Vagina (tissue), 2 donors: ENCODE measurements at regions not wholly inside any gene's neighbourhood (a gene's known extent, or its start where the extent isn't known, plus 50 kb on each side); places are given as distances from the start of the nearest gene placed in this dataset.

ENCODE experiments used
- POLR2A ChIP-seq, 2 donors: fragments of 450-650 bp; IDR thresholded peaks; one replicate each; pipeline ENCODE4 v1.6.1; 2017; ENCODE audit warnings: antibody characterized with exemption in 2 of 2, mild to moderate bottlenecking in 2 of 2, moderate library complexity in 2 of 2
- POLR2AphosphoS5 ChIP-seq, 2 donors: sonication (generic); formaldehyde crosslinking; IDR thresholded peaks; one replicate each; pipeline ENCODE4 v1.9.0; 2017; ENCODE audit warnings: antibody characterized with exemption in 2 of 2, mild to moderate bottlenecking in 2 of 2, low read depth in 1 of 2; ENCODE audit not compliant: insufficient read depth in 1 of 2
- TF ChIP-seq, protein P1 (sequence below), 3 experiments: fragments of 450-650 bp in 2 of 3; fragments of 200-600 bp in 1 of 3; sonication (generic) in 1 of 3; IDR thresholded peaks; one replicate each; pipeline ENCODE4 v1.5.1; 2017 to 2019; ENCODE audit warnings: antibody characterized with exemption in 3 of 3, mild to moderate bottlenecking in 2 of 3, moderate library complexity in 2 of 3

DNA sequence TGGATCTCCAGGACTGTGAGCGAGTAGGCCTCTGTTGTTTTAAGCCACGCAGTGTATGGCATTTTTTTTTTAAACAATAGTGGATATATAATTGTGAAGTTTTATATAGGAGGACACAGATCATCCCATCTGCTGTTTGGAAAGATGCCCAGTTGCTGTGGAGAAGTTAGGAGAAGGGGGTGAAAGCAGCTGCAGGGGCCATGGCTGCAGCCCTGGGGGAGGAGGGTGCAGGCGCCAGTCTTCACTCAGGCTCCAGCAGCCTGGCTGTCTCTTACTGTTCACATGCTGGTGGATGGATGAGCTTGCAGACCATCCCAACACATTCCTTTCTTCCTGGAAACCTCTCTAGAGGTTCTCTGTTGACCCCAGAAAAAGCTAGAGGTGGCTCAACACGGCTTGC lies 242.3 kb downstream of the TEX29 start:
- TF ChIP-seq, protein P1, sequence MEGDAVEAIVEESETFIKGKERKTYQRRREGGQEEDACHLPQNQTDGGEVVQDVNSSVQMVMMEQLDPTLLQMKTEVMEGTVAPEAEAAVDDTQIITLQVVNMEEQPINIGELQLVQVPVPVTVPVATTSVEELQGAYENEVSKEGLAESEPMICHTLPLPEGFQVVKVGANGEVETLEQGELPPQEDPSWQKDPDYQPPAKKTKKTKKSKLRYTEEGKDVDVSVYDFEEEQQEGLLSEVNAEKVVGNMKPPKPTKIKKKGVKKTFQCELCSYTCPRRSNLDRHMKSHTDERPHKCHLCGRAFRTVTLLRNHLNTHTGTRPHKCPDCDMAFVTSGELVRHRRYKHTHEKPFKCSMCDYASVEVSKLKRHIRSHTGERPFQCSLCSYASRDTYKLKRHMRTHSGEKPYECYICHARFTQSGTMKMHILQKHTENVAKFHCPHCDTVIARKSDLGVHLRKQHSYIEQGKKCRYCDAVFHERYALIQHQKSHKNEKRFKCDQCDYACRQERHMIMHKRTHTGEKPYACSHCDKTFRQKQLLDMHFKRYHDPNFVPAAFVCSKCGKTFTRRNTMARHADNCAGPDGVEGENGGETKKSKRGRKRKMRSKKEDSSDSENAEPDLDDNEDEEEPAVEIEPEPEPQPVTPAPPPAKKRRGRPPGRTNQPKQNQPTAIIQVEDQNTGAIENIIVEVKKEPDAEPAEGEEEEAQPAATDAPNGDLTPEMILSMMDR (IDR thresholded peaks at IDR 0.05), result no peak
- TF ChIP-seq POLR2A (IDR thresholded peaks at IDR 0.05) (no peak), POLR2AphosphoS5 (IDR thresholded peaks at IDR 0.05; ENCODE audit: insufficient read depth in 1 of 2, low read depth in 1 of 2) (no peak)
